ENCODE measurements at regions not wholly inside any gene's neighbourhood (a gene's known extent, or its start where the extent isn't known, plus 50 kb on each side); places are given as distances from the start of the nearest gene placed in this dataset.

DNA sequence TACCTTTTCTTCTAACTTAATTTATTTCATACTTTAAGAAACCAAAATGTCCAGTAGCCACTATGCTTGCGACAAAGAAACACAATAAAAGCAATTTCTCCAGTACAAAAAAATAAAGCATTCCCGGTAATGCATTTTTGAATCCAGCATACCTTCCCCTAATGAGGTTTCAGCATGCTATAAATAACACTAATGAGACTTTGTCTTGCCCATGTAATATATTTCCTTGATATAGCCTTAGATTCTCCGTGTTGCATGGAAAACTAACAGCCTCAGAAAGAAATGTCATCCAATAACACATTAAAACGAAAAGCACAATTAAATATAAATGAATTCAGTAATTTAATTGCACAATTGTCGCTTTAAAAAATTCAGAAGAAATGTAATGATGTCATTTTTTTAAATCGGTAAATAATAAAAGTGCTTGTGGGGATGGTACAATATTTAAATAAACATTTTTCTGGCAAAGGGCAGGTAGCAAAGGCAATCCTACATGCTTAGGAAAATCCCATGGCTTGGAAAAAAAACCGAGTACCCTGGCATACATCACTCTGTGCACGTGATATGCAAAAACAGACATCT, 225.2 kb upstream of the PPARGC1A start:
- Mint-ChIP-seq H3K36me3 (no peaks in the 10 kb centered on the region), H3K9me3 (peaks cover 2 to 5% of the 10 kb centered on the region in 2 donors), H3K27ac (no peak overlapping the region), H3K4me1 (no peaks in the 10 kb centered on the region), H3K4me3 (no peak overlapping the region), H3K27me3 (ENCODE audit: low read depth in 2 of 2) (no peaks in the 10 kb centered on the region)
- DNase-seq (no peak), ATAC-seq (no peak)
- intact Hi-C loops (cut with micrococcal nuclease), result no loop called here
- no peaks in the 10 kb centered on the region for H3K27me3 ChIP-seq (ENCODE audit: control insufficient read depth, insufficient read depth, low read length)
- H3K4me3 ChIP-seq (ENCODE audit: low read length), result no peak overlapping the region
- H3K36me3 ChIP-seq (ENCODE audit: control insufficient read depth, insufficient read depth, low read length), result no peaks in the 10 kb centered on the region
- H3K9me3 ChIP-seq (ENCODE audit: control insufficient read depth, insufficient read depth, low read length), result no peaks in the 10 kb centered on the region
- H3K27ac ChIP-seq (ENCODE audit: low read length), result no peak overlapping the region
- no peaks in the 10 kb centered on the region for H3K4me1 ChIP-seq (ENCODE audit: control insufficient read depth, insufficient read depth, low read length)
- TF ChIP-seq, protein P1, sequence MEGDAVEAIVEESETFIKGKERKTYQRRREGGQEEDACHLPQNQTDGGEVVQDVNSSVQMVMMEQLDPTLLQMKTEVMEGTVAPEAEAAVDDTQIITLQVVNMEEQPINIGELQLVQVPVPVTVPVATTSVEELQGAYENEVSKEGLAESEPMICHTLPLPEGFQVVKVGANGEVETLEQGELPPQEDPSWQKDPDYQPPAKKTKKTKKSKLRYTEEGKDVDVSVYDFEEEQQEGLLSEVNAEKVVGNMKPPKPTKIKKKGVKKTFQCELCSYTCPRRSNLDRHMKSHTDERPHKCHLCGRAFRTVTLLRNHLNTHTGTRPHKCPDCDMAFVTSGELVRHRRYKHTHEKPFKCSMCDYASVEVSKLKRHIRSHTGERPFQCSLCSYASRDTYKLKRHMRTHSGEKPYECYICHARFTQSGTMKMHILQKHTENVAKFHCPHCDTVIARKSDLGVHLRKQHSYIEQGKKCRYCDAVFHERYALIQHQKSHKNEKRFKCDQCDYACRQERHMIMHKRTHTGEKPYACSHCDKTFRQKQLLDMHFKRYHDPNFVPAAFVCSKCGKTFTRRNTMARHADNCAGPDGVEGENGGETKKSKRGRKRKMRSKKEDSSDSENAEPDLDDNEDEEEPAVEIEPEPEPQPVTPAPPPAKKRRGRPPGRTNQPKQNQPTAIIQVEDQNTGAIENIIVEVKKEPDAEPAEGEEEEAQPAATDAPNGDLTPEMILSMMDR (IDR thresholded peaks at IDR 0.05), result no peak
- WGBS (ENCODE audit: insufficient coverage), result 74% methylated on average over 6 of the region's 8 CpGs

DNA sequence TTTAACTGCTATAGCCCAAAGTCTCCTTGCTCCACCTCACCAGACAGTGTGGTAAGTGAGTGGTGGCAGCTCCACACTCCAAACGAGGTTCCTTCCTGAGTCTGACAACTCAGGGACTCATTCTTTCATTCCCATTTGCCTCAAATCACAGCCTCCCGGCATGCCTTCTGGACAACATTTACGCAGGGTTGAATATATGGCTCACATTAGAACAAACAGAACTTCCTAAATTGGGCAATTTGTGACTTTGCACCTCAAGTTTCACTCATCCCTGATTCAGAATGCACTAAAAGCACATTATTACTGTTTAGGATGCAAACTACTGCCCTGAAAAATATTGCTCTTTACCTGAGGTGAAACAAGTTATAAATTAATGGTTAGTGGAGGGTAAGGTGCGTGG, 224.6 kb upstream of the PPARGC1A start:
- Histone ChIP-seq H3K9me3 (ENCODE audit: control insufficient read depth, insufficient read depth, low read length) (no peaks in the 10 kb centered on the region), H3K27ac (ENCODE audit: low read length) (no peak overlapping the region), H3K27me3 (ENCODE audit: control insufficient read depth, insufficient read depth, low read length) (no peaks in the 10 kb centered on the region), H3K4me3 (ENCODE audit: low read length) (no peak overlapping the region), H3K4me1 (ENCODE audit: control insufficient read depth, insufficient read depth, low read length) (no peaks in the 10 kb centered on the region), H3K36me3 (ENCODE audit: control insufficient read depth, insufficient read depth, low read length) (no peaks in the 10 kb centered on the region)
- Mint-ChIP-seq H3K27me3 (ENCODE audit: low read depth in 2 of 2) (no peaks in the 10 kb centered on the region), H3K9me3 (peaks cover 2 to 5% of the 10 kb centered on the region in 2 donors), H3K27ac (no peak overlapping the region), H3K4me1 (no peaks in the 10 kb centered on the region), H3K4me3 (no peak overlapping the region), H3K36me3 (no peaks in the 10 kb centered on the region)
- ATAC-seq (no peak), DNase-seq (no peak)
- intact Hi-C loops (cut with micrococcal nuclease), result no loop called here
- WGBS (ENCODE audit: insufficient coverage), result 57% methylated on average over 3 of the region's 4 CpGs
- TF ChIP-seq, protein P1 (IDR thresholded peaks at IDR 0.05), result no peak

DNA sequence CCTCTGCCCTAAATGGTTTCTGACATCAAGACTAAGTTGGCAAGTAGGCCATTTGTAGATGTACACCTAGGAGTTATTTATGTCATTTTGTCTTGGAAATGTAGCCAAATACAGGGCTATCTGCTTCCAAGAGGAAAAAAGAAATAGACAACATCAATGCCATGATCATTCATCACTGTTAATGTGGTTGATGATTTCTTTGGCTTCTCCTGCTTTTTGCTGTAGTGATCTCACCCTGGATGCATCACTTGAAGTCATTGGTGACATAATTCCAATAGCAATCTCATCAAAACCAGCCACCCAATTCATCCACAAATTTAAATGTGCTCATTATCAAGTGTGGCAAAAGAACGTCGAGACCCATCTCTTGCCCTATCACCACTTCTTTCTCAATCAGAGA, 222.6 kb upstream of the PPARGC1A start:
- Mint-ChIP-seq H3K27me3 (ENCODE audit: low read depth in 2 of 2) (no peaks in the 10 kb centered on the region), H3K4me3 (no peak overlapping the region), H3K9me3 (peaks cover 11 to 12% of the 10 kb centered on the region in 2 donors), H3K4me1 (no peaks in the 10 kb centered on the region), H3K27ac (no peak overlapping the region), H3K36me3 (no peaks in the 10 kb centered on the region)
- ATAC-seq (no peak), DNase-seq (no peak)
- Histone ChIP-seq H3K36me3 (ENCODE audit: control insufficient read depth, insufficient read depth, low read length) (no peaks in the 10 kb centered on the region), H3K27ac (ENCODE audit: low read length) (no peak overlapping the region), H3K27me3 (ENCODE audit: control insufficient read depth, insufficient read depth, low read length) (no peaks in the 10 kb centered on the region), H3K4me1 (ENCODE audit: control insufficient read depth, insufficient read depth, low read length) (no peaks in the 10 kb centered on the region), H3K9me3 (ENCODE audit: control insufficient read depth, insufficient read depth, low read length) (no peaks in the 10 kb centered on the region), H3K4me3 (ENCODE audit: low read length) (no peak overlapping the region)
- intact Hi-C loops (cut with micrococcal nuclease), result no loop called here
- 90% methylated on average over 2 of the region's 2 CpGs for WGBS (ENCODE audit: insufficient coverage)
- TF ChIP-seq, protein P1 (IDR thresholded peaks at IDR 0.05), result no peak

DNA sequence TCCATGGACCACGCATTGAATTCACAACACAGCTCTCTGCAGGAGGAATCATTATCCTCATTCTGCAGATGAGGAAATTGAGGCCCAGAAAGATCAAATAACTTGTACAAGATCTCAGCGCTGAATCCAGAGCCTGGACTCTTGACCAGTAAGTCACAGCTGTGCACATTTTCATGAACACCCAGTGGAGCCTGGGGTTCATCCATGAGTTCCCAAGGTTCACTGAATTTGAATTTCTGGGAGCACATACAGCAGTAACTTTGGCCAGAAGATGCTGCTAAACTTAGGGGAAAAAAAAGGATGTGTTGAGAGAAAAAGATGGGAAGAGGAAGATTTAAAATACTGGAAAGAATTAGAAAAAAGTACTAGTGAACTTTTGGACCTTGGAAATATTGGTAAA, 218.7 kb upstream of the PPARGC1A start:
- H3K27ac Mint-ChIP-seq, result no peak overlapping the region
- ATAC-seq (no peak), DNase-seq (no peak)
- Histone ChIP-seq H3K4me1 (ENCODE audit: control insufficient read depth, insufficient read depth, low read length) (no peaks in the 10 kb centered on the region), H3K9me3 (ENCODE audit: control insufficient read depth, insufficient read depth, low read length) (no peaks in the 10 kb centered on the region), H3K4me3 (ENCODE audit: low read length) (no peak overlapping the region), H3K36me3 (ENCODE audit: control insufficient read depth, insufficient read depth, low read length) (no peaks in the 10 kb centered on the region), H3K27ac (ENCODE audit: low read length) (no peak overlapping the region), H3K27me3 (ENCODE audit: control insufficient read depth, insufficient read depth, low read length) (no peaks in the 10 kb centered on the region)
- no peaks in the 10 kb centered on the region for H3K27me3 Mint-ChIP-seq (ENCODE audit: low read depth in 2 of 2)
- peaks cover 16 to 19% of the 10 kb centered on the region in 2 donors for H3K9me3 Mint-ChIP-seq
- intact Hi-C loops (cut with micrococcal nuclease), result no loop called here
- TF ChIP-seq, protein P1 (IDR thresholded peaks at IDR 0.05), result no peak
- H3K4me1 Mint-ChIP-seq, result no peaks in the 10 kb centered on the region
- no peaks in the 10 kb centered on the region for H3K36me3 Mint-ChIP-seq
- WGBS (ENCODE audit: insufficient coverage), result 85% methylated on average over 2 of the region's 2 CpGs
- no peak overlapping the region for H3K4me3 Mint-ChIP-seq
